Parathyroid adenoma (tissue), 2 donors: ENCODE measurements at regions not wholly inside any gene's neighbourhood (a gene's known extent, or its start where the extent isn't known, plus 50 kb on each side); places are given as distances from the start of the nearest gene placed in this dataset.

Experiments used
- H2AFZ ChIP-seq: fragments of 300-600 bp; sonication (generic); one replicate; pipeline ENCODE4 v1.7.0; 2017; ENCODE audit warnings: antibody characterized with exemption, mild to moderate bottlenecking
- H3K27ac ChIP-seq: fragments of 300-600 bp; sonication (generic); one replicate; pipeline ENCODE4 v1.7.0; 2017
- H3K27me3 ChIP-seq: fragments of 300-600 bp; sonication (generic); one replicate; pipeline ENCODE4 v1.7.0; 2017; ENCODE audit warnings: low read length; ENCODE audit not compliant: control insufficient read depth, insufficient read depth
- H3K36me3 ChIP-seq: fragments of 300-600 bp; sonication (generic); one replicate; pipeline ENCODE4 v1.7.0; 2017; ENCODE audit warnings: low read length; ENCODE audit not compliant: control insufficient read depth, insufficient read depth
- H3K4me1 ChIP-seq: fragments of 300-600 bp; sonication (generic); one replicate; pipeline ENCODE4 v1.7.0; 2017; ENCODE audit warnings: control low read depth
- H3K4me2 ChIP-seq: fragments of 300-600 bp; sonication (generic); one replicate; pipeline ENCODE4 v1.7.0; 2017; ENCODE audit warnings: low read length
- H3K4me3 ChIP-seq: fragments of 300-600 bp; sonication (generic); one replicate; pipeline ENCODE4 v1.7.0; 2017; ENCODE audit warnings: low read depth, low read length
- H3K79me2 ChIP-seq: fragments of 300-600 bp; sonication (generic); one replicate; pipeline ENCODE4 v1.7.0; 2017; ENCODE audit warnings: control low read depth
- H3K9ac ChIP-seq: fragments of 300-600 bp; sonication (generic); one replicate; pipeline ENCODE4 v1.7.0; 2017; ENCODE audit warnings: mild to moderate bottlenecking
- H3K9me3 ChIP-seq: fragments of 300-600 bp; sonication (generic); one replicate; pipeline ENCODE4 v1.7.0; 2017; ENCODE audit warnings: low read length; ENCODE audit not compliant: control insufficient read depth
- CTCF ChIP-seq: fragments of 300-600 bp; sonication (generic); IDR thresholded peaks from one replicate; pipeline ENCODE4 v1.7.0; 2017; ENCODE audit warnings: antibody characterized with exemption, mild to moderate bottlenecking
- donor health status: primary hyperparathyroidism.

GRCh38 chr6:82062219-82062618 lies 185.3 kb downstream of the IBTK start:
- no peaks in the 10 kb centered on the region for H3K36me3 ChIP-seq
- H3K27ac ChIP-seq, result no peak overlapping the region
- no peak overlapping the region for H3K9ac ChIP-seq
- H3K4me1 ChIP-seq, result no peaks in the 10 kb centered on the region
- H2AFZ ChIP-seq, result no peak overlapping the region
- H3K79me2 ChIP-seq, result no peaks in the 10 kb centered on the region
- H3K9me3 ChIP-seq, result no peaks in the 10 kb centered on the region
- TF ChIP-seq CTCF, result no peak
- H3K4me2 ChIP-seq, result no peak overlapping the region
- H3K4me3 ChIP-seq, result no peak overlapping the region
- H3K27me3 ChIP-seq, result no peaks in the 10 kb centered on the region

DNA sequence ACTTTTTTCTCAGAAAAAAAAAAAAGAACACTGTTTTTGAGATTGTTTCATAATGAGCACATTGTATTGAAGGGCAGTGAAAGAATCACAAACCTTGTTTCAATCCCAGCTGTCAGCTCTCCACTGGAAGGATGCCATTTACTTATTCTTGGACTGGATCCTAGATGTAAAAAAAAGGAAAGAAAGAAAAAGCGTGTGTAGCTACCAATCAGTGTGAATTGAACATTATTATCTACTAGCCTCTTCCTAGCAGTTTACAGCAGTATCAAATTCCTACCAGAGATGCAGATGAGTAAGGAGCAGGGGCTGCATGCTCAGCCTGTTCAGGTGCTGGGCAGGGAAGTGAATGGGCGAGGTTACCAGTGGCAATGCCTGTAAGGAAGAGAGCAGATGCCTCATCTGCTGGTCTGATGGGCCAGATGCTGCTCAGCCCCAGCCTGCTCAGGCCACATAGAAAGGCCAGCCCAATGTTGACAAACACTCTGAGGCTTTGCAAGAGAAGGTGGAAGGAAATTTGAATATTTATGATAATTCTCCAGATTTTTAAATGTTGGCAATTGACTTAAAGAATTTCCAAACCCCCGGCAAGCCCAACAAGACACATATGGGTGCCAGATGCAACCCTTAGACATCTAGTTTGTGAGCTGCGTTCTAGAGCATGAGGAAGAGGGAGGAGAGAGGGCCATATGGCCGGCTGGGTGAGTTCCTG lies 189.5 kb downstream of the IBTK start:
- no peaks in the 10 kb centered on the region for H3K9me3 ChIP-seq
- TF ChIP-seq CTCF, result no peak
- H3K9ac ChIP-seq, result no peak overlapping the region
- no peaks in the 10 kb centered on the region for H3K4me1 ChIP-seq
- H3K4me3 ChIP-seq, result no peak overlapping the region
- no peak overlapping the region for H3K4me2 ChIP-seq
- H3K79me2 ChIP-seq, result no peaks in the 10 kb centered on the region
- H3K27ac ChIP-seq, result no peak overlapping the region
- H3K27me3 ChIP-seq, result no peaks in the 10 kb centered on the region
- no peaks in the 10 kb centered on the region for H3K36me3 ChIP-seq
- no peak overlapping the region for H2AFZ ChIP-seq

DNA sequence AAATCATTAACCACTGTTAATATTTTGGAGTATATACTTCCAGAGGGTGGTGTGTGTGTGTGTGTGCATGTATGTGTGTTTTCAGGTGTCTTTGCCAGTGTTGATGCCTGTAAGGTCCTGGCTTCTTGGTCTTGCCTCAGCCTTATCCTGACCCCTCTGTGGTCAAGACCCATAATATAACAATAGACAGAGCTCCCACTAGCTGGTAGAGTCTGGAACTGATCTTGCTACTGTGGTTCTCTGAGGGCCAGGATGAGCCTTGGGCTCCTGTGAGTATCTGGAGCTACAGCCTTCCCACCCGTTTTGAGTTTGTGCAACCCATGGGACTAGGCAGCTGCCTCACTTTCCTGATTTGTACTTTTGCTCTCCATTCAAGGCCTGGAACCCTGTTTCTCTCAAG lies 191.0 kb downstream of the IBTK start:
- no peak overlapping the region for H3K4me2 ChIP-seq
- H2AFZ ChIP-seq, result no peak overlapping the region
- no peak overlapping the region for H3K9ac ChIP-seq
- no peaks in the 10 kb centered on the region for H3K4me1 ChIP-seq
- no peak overlapping the region for H3K27ac ChIP-seq
- H3K9me3 ChIP-seq, result no peaks in the 10 kb centered on the region
- no peak for TF ChIP-seq CTCF
- no peaks in the 10 kb centered on the region for H3K36me3 ChIP-seq
- no peaks in the 10 kb centered on the region for H3K79me2 ChIP-seq
- no peak overlapping the region for H3K4me3 ChIP-seq
- no peaks in the 10 kb centered on the region for H3K27me3 ChIP-seq

DNA sequence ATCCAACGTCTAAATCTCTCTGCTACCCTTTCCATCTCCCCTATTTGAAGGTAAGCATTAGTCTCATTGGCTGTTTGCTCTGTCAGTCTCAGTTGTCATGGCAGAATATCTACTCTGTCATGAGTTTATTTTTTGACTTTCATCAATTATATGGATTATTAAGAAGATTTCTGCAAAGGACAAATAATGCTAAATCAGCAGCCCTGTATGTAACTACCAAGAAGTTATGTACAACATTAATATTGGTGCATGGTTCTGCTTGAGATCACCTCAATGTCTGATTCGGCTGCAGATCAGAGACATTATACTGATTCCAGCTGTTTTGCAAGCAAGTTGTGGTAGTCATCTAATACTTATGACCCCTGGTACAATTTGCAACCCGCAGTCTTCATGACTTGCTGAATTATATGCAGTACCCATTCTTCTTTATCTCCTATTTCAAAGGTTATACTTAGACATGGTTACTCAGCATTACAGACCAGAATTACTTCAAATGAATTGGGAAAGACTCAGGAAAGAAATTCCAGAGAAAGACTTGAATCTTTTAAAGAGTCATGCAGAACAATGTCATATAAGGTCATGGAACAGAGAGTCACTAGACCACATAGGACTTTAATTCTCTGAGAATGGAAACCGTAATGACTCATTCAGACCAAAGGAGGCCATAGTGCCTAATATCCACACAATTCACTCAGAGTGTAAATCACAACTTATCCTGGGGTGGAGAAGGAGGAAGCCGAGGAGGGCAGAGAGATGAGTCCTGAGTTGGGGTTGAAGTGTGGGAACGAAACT lies 201.4 kb downstream of the IBTK start:
- Histone ChIP-seq H3K4me2 (no peak overlapping the region), H2AFZ (no peak overlapping the region), H3K27me3 (no peaks in the 10 kb centered on the region), H3K36me3 (no peaks in the 10 kb centered on the region), H3K4me1 (no peaks in the 10 kb centered on the region), H3K4me3 (no peak overlapping the region), H3K79me2 (no peaks in the 10 kb centered on the region), H3K9ac (no peak overlapping the region), H3K9me3 (no peaks in the 10 kb centered on the region), H3K27ac (no peak overlapping the region)
- TF ChIP-seq CTCF, result no peak
